NCI-H2029 (cell line): ENCODE measurements at regions not wholly inside any gene's neighbourhood (a gene's known extent, or its start where the extent isn't known, plus 50 kb on each side); places are given as distances from the start of the nearest gene placed in this dataset.

Experiments
- DNase-seq: peaks from one replicate; lab custom pipeline; 2025; lab: John Stamatoyannopoulos, UW

- DNase-seq, result no peak
Observed at GRCh38 chr6:120622127-120622631, 712.1 kb downstream of the TBC1D32 start.

GRCh38 chr6:120620900-120621299 lies 713.4 kb downstream of the TBC1D32 start:
- DNase-seq, result no peak

GRCh38 chr6:120615238-120615637 lies 719.0 kb downstream of the TBC1D32 start:
- no peak for DNase-seq

- DNase-seq, result no peak
Observed at GRCh38 chr6:120614723-120615122, 719.6 kb downstream of the TBC1D32 start.

GRCh38 chr6:120608826-120609225 lies 725.5 kb downstream of the TBC1D32 start:
- no peak for DNase-seq

- no peak for DNase-seq
Observed at GRCh38 chr6:120606743-120607142, 727.5 kb downstream of the TBC1D32 start.

GRCh38 chr6:120604510-120604909 lies 729.8 kb downstream of the TBC1D32 start:
- DNase-seq, result no peak

GRCh38 chr6:120590611-120591010 lies 743.7 kb downstream of the TBC1D32 start:
- no peak for DNase-seq

- DNase-seq, result no peak
Observed at GRCh38 chr6:120588424-120588823, 745.9 kb downstream of the TBC1D32 start.

GRCh38 chr6:120587381-120587780 lies 746.9 kb downstream of the TBC1D32 start:
- DNase-seq, result no peak

- DNase-seq, result no peak
Observed at GRCh38 chr6:120584111-120584760, 750.0 kb downstream of the TBC1D32 start.

- DNase-seq, result no peak
Observed at GRCh38 chr6:120576061-120576460, 758.2 kb downstream of the TBC1D32 start.

GRCh38 chr6:120569714-120570113 lies 764.6 kb downstream of the TBC1D32 start:
- DNase-seq, result no peak

GRCh38 chr6:120564779-120565178 lies 769.5 kb downstream of the TBC1D32 start:
- no peak for DNase-seq

- DNase-seq, result no peak
Observed at GRCh38 chr6:120558294-120558693, 776.0 kb downstream of the TBC1D32 start.

GRCh38 chr6:120557554-120557953 lies 776.7 kb downstream of the TBC1D32 start:
- no peak for DNase-seq

GRCh38 chr6:120556491-120556890 lies 777.8 kb downstream of the TBC1D32 start:
- DNase-seq, result no peak

GRCh38 chr6:120553353-120553752 lies 780.9 kb downstream of the TBC1D32 start:
- DNase-seq, result no peak

- DNase-seq, result no peak
Observed at GRCh38 chr6:120545353-120545752, 788.9 kb downstream of the TBC1D32 start.

GRCh38 chr6:120534954-120535353 lies 799.3 kb downstream of the TBC1D32 start:
- no peak for DNase-seq

GRCh38 chr6:120526576-120526975 lies 807.7 kb downstream of the TBC1D32 start:
- DNase-seq, result no peak

GRCh38 chr6:120514544-120514943 lies 819.7 kb downstream of the TBC1D32 start:
- no peak for DNase-seq

- DNase-seq, result no peak
Observed at GRCh38 chr6:120511712-120512111, 822.6 kb downstream of the TBC1D32 start.

GRCh38 chr6:120498711-120499110 lies 835.6 kb downstream of the TBC1D32 start:
- DNase-seq, result no peak
